ENCODE measurements at regions not wholly inside any gene's neighbourhood (a gene's known extent, or its start where the extent isn't known, plus 50 kb on each side); places are given as distances from the start of the nearest gene placed in this dataset.
A peak's percentile ranks its signal among the peaks of the same experiment; 100 is the strongest.
"Not testable (repeated sequence)": the region's sequence is repeated elsewhere in the genome, so short reads cannot be mapped to it uniquely, and the experiment has no call there.

- H3K36me3 Mint-ChIP-seq (ENCODE audit: low read depth) = no peaks in the 10 kb centered on the region
- no peak for TF ChIP-seq CTCF (IDR thresholded peaks at IDR 0.05; ENCODE audit: unreplicated experiment in 3 of 3)
- no peak overlapping the region for H3K4me3 Mint-ChIP-seq
- H3K27ac Mint-ChIP-seq = no peak overlapping the region
- H3K27me3 Mint-ChIP-seq (ENCODE audit: low read depth) = no peaks in the 10 kb centered on the region
- no peaks in the 10 kb centered on the region for H3K4me1 Mint-ChIP-seq
- H3K9me3 Mint-ChIP-seq = peaks cover 2% of the 10 kb centered on the region
These were observed 1354.6 kb upstream of the PCDH9 start for GRCh38 chr13:68584776-68585175.

DNA sequence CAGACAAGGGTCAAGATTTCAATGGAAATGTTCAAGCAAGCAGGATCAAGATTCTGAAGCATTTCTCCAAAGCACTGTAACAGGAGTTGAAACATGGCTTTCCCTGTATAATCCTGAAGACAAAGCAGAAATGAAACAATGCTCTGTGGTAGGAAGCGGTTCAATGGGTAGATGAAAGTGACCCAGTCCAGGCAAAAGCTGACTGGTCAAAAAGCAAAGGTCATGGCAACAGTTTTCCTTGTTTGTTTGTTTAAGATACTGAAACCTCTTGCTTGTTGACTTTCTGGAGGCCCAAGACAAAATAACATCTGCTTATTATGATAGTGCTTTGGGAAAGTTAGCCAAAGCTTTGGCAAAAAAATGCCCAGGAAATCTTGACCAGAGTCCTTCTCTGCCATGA, 1343.9 kb upstream of the PCDH9 start:
- Mint-ChIP-seq H3K27me3 (ENCODE audit: low read depth) (no peaks in the 10 kb centered on the region), H3K27ac (no peak overlapping the region), H3K36me3 (ENCODE audit: low read depth) (no peaks in the 10 kb centered on the region), H3K4me3 (no peak overlapping the region), H3K9me3 (no peaks in the 10 kb centered on the region), H3K4me1 (no peaks in the 10 kb centered on the region)
- TF ChIP-seq CTCF (IDR thresholded peaks at IDR 0.05; ENCODE audit: unreplicated experiment in 3 of 3) = no peak

DNA sequence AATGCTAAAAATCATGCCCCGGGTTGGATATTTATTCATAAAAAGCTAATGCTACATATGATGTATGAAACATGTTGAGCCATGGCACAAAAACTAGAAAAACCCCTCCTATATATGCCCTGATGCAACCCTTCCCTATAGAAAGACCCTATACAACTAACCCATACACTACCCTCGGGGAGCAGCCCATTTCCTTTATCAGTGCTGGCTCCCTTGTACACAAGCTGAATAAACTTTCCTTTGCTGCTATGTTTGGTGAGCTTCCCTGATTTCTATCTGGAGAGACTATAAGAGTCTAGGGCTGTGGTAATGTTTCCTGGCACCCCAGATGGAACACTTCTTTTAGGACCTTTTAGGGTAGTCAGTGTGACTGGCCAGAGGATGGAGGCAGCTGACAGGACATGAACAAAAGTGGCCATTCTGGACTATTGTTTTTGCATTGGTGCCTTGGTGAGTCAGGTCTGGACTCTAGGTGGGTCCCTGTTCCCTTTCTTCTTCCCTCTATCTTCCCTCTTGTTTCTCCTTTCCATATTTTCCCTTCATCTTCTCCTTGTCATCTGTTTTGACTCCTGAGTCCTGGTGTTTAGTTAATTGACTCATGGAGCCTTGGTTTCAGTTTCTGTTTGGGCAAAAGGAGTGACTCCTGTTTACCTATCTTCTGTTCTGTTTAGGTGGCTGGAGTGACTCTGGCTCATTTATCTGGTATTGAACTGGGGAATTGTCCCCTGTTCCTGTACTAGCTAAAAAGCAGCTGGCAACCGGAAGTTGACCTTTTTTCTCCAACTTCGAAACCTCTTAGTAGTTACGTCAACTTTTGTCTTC, 1321.8 kb upstream of the PCDH9 start:
- no peak overlapping the region for H3K4me3 Mint-ChIP-seq
- TF ChIP-seq CTCF (IDR thresholded peaks at IDR 0.05; ENCODE audit: unreplicated experiment in 3 of 3) = no peak
- no peaks in the 10 kb centered on the region for H3K9me3 Mint-ChIP-seq
- H3K4me1 Mint-ChIP-seq = no peaks in the 10 kb centered on the region
- H3K27ac Mint-ChIP-seq = no peak overlapping the region
- H3K27me3 Mint-ChIP-seq (ENCODE audit: low read depth) = no peaks in the 10 kb centered on the region
- no peaks in the 10 kb centered on the region for H3K36me3 Mint-ChIP-seq (ENCODE audit: low read depth)

DNA sequence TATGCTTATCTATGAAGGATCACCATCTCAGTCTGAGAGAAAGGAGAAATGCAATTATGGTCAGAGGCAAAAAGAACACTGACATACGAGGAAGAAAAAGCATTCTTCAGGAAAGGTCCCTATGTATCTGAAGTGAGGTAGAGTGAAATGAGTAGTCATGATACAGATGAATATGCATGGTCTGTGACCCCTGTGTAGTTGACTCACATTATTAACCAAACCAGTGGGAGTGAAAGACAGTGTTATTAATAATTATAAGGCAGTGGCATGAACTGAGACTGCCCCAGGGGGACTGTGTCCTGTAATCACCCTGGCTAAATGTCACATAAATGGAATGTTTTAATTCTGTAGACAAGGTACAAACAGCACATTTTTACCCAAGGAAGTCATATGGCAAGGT, 1320.2 kb upstream of the PCDH9 start:
- peak overlapping the region in 1 of 3 experiments; percentile 2 for H3K27ac Mint-ChIP-seq
- H3K27me3 Mint-ChIP-seq (ENCODE audit: low read depth) = no peaks in the 10 kb centered on the region
- H3K36me3 Mint-ChIP-seq (ENCODE audit: low read depth) = no peaks in the 10 kb centered on the region
- H3K4me3 Mint-ChIP-seq = no peak overlapping the region
- no peak for TF ChIP-seq CTCF (IDR thresholded peaks at IDR 0.05; ENCODE audit: unreplicated experiment in 3 of 3)
- no peaks in the 10 kb centered on the region for H3K4me1 Mint-ChIP-seq
- no peaks in the 10 kb centered on the region for H3K9me3 Mint-ChIP-seq

DNA sequence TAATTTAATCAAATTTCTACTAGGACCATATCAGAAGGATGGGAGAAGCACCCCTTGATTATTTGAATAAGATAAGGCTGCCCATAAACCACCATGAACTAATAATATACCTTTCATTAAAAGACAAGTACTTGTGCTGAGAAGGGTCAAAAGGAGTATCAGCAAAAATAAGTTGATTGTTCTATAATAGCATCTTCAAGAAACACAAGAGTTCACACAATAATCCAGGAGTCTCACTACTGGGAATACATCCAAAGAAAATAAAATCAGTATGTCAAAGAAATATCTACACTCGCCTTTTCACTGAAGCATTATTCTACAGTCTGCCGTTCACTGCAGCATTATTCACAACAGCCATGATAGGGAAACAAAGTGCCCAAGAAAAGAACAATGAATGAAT, 1310.1 kb upstream of the PCDH9 start:
- H3K4me1 Mint-ChIP-seq = no peaks in the 10 kb centered on the region
- no peak for TF ChIP-seq CTCF (IDR thresholded peaks at IDR 0.05; ENCODE audit: unreplicated experiment in 3 of 3)
- no peaks in the 10 kb centered on the region for H3K36me3 Mint-ChIP-seq (ENCODE audit: low read depth)
- H3K27ac Mint-ChIP-seq = no peak overlapping the region
- H3K9me3 Mint-ChIP-seq = no peaks in the 10 kb centered on the region
- no peaks in the 10 kb centered on the region for H3K27me3 Mint-ChIP-seq (ENCODE audit: low read depth)
- no peak overlapping the region for H3K4me3 Mint-ChIP-seq

GRCh38 chr13:68535329-68535728, 1305.2 kb upstream of the PCDH9 start:
- Mint-ChIP-seq H3K4me1 (no peaks in the 10 kb centered on the region), H3K27ac (no peak overlapping the region), H3K36me3 (ENCODE audit: low read depth) (no peaks in the 10 kb centered on the region), H3K4me3 (no peak overlapping the region), H3K9me3 (no peaks in the 10 kb centered on the region), H3K27me3 (ENCODE audit: low read depth) (no peaks in the 10 kb centered on the region)
- TF ChIP-seq CTCF (IDR thresholded peaks at IDR 0.05; ENCODE audit: unreplicated experiment in 3 of 3) = no peak

DNA sequence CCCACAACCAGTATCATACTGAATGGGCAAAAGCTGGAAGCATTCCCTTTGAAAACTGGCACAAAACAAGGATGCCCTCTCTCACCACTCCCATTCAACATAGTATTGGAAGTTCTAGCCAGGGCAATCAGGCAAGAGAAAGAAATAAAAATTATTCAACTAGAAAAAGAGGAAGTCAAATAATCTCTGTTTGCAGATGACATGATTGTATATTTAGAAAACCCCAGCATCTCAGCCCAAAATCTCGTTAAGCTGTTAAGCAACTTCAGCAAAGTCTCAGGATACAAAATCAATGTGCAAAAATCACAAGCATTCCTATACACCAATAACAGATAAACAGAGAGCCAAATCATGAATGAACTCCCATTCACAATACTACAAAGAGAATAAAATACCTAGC, 1297.0 kb upstream of the PCDH9 start:
- peaks cover 30% of the 10 kb centered on the region for H3K9me3 Mint-ChIP-seq

More for the DNA sequence above, 1297.0 kb upstream of the PCDH9 start:
- H3K4me3 Mint-ChIP-seq; H3K27ac Mint-ChIP-seq; H3K27me3 Mint-ChIP-seq (ENCODE audit: low read depth); H3K4me1 Mint-ChIP-seq; H3K36me3 Mint-ChIP-seq (ENCODE audit: low read depth): not testable (repeated sequence)

Measured in nephron (organoid).